ENCODE measurements at regions not wholly inside any gene's neighbourhood (a gene's known extent, or its start where the extent isn't known, plus 50 kb on each side); places are given as distances from the start of the nearest gene placed in this dataset.

DNA sequence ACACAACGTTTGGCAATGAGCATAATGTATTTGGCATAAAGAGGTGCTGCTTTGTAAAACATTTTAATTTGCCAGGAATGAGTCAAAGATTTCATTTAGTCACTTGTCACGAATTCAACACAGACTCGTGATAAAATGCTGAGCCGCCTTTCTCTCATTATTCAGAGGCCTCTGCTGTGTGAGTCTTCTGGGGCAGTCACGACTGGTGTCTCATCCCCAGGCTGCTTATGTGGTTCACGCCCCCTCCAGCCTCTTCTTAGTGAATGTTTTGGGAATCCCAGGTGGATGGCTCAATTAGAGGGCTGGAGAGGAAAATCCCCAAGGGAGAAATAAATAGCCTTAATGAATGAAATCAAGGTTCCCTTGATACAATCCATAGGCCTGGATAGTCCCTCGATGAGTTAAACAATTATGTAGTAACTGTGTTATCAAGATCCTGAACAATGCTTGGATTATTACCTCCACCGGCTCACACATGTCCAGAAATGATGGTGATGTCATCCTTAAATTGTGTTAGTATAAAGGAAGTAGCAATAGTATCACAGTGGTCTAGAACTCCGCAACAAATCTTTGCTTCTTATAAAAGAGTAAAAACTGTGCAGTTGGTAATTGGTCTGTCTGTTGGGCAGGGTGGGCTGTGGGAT, 192.1 kb upstream of the ADAMTS16 start:
- H4K20me1 ChIP-seq (ENCODE audit: insufficient read depth): no peaks in the 10 kb centered on the region
- H3K36me3 ChIP-seq (ENCODE audit: insufficient read depth): no peaks in the 10 kb centered on the region
- TF ChIP-seq, protein P1, sequence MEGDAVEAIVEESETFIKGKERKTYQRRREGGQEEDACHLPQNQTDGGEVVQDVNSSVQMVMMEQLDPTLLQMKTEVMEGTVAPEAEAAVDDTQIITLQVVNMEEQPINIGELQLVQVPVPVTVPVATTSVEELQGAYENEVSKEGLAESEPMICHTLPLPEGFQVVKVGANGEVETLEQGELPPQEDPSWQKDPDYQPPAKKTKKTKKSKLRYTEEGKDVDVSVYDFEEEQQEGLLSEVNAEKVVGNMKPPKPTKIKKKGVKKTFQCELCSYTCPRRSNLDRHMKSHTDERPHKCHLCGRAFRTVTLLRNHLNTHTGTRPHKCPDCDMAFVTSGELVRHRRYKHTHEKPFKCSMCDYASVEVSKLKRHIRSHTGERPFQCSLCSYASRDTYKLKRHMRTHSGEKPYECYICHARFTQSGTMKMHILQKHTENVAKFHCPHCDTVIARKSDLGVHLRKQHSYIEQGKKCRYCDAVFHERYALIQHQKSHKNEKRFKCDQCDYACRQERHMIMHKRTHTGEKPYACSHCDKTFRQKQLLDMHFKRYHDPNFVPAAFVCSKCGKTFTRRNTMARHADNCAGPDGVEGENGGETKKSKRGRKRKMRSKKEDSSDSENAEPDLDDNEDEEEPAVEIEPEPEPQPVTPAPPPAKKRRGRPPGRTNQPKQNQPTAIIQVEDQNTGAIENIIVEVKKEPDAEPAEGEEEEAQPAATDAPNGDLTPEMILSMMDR (conservative IDR thresholded peaks at IDR 0.05; ENCODE audit: low read depth, low read length): no peak
- H3K4me2 ChIP-seq: no peak overlapping the region
- no peaks in the 10 kb centered on the region for H3K27me3 ChIP-seq (ENCODE audit: insufficient read depth, low read depth)
- H3K79me2 ChIP-seq (ENCODE audit: insufficient read depth, low read depth): no peaks in the 10 kb centered on the region
- H3K27ac ChIP-seq: no peak overlapping the region
- H3K4me1 ChIP-seq (ENCODE audit: low read depth, poor library complexity, severe bottlenecking): no peaks in the 10 kb centered on the region
- H3K9ac ChIP-seq: no peak overlapping the region
- no peak overlapping the region for H3K4me3 ChIP-seq (IDR thresholded peaks at IDR 0.05; ENCODE audit: insufficient read depth, low read depth, low read length)
- no peak overlapping the region for H2AFZ ChIP-seq (ENCODE audit: low read depth)

- no peaks in the 10 kb centered on the region for H3K36me3 ChIP-seq (ENCODE audit: insufficient read depth)
- no peak overlapping the region for H3K27ac ChIP-seq
- no peaks in the 10 kb centered on the region for H4K20me1 ChIP-seq (ENCODE audit: insufficient read depth)
- no peaks in the 10 kb centered on the region for H3K4me1 ChIP-seq (ENCODE audit: low read depth, poor library complexity, severe bottlenecking)
- no peak overlapping the region for H2AFZ ChIP-seq (ENCODE audit: low read depth)
- no peak overlapping the region for H3K4me3 ChIP-seq (IDR thresholded peaks at IDR 0.05; ENCODE audit: insufficient read depth, low read depth, low read length)
- TF ChIP-seq, protein P1 (conservative IDR thresholded peaks at IDR 0.05; ENCODE audit: low read depth, low read length): no peak
- no peak overlapping the region for H3K4me2 ChIP-seq
- no peak overlapping the region for H3K9ac ChIP-seq
- H3K79me2 ChIP-seq (ENCODE audit: insufficient read depth, low read depth): no peaks in the 10 kb centered on the region
- H3K27me3 ChIP-seq (ENCODE audit: insufficient read depth, low read depth): no peaks in the 10 kb centered on the region
Measured at GRCh38 chr5:4949108-4949507, 191.0 kb upstream of the ADAMTS16 start.

DNA sequence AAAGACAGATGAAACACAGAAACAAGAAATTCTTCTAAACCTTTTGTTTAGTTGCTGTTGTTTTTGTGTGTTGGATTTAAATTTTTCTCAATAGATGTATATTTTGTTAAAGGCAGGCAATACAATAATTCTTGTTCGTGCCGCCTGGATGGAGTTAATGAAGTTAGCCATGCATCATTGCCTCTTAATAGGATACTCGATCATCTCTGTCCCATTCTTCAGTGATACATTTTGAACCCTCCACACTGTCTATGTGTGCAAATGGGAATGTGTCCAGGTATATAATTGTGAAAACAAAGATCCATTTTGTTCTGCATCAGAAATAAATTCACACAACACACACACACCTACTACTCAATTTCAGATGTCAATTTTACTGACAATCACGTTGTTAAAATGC, 186.6 kb upstream of the ADAMTS16 start:
- Histone ChIP-seq H3K27me3 (ENCODE audit: insufficient read depth, low read depth) (no peaks in the 10 kb centered on the region), H3K9ac (no peak overlapping the region), H3K27ac (no peak overlapping the region), H3K4me2 (no peak overlapping the region), H4K20me1 (ENCODE audit: insufficient read depth) (no peaks in the 10 kb centered on the region), H3K79me2 (ENCODE audit: insufficient read depth, low read depth) (no peaks in the 10 kb centered on the region), H3K4me1 (ENCODE audit: low read depth, poor library complexity, severe bottlenecking) (no peaks in the 10 kb centered on the region), H3K36me3 (ENCODE audit: insufficient read depth) (no peaks in the 10 kb centered on the region), H3K4me3 (IDR thresholded peaks at IDR 0.05; ENCODE audit: insufficient read depth, low read depth, low read length) (no peak overlapping the region), H2AFZ (ENCODE audit: low read depth) (no peak overlapping the region)
- TF ChIP-seq, protein P1 (conservative IDR thresholded peaks at IDR 0.05; ENCODE audit: low read depth, low read length): no peak

- Histone ChIP-seq H3K79me2 (ENCODE audit: insufficient read depth, low read depth) (no peaks in the 10 kb centered on the region), H3K36me3 (ENCODE audit: insufficient read depth) (no peaks in the 10 kb centered on the region), H4K20me1 (ENCODE audit: insufficient read depth) (no peaks in the 10 kb centered on the region), H3K4me1 (ENCODE audit: low read depth, poor library complexity, severe bottlenecking) (no peaks in the 10 kb centered on the region), H3K4me2 (no peak overlapping the region), H3K9ac (no peak overlapping the region), H3K27me3 (ENCODE audit: insufficient read depth, low read depth) (no peaks in the 10 kb centered on the region), H3K4me3 (IDR thresholded peaks at IDR 0.05; ENCODE audit: insufficient read depth, low read depth, low read length) (no peak overlapping the region), H3K27ac (no peak overlapping the region), H2AFZ (ENCODE audit: low read depth) (no peak overlapping the region)
- TF ChIP-seq, protein P1 (conservative IDR thresholded peaks at IDR 0.05; ENCODE audit: low read depth, low read length): no peak
Measured at GRCh38 chr5:4954048-4954447, 186.1 kb upstream of the ADAMTS16 start.
